Vagina (tissue), 2 donors: ENCODE measurements at regions not wholly inside any gene's neighbourhood (a gene's known extent, or its start where the extent isn't known, plus 50 kb on each side); places are given as distances from the start of the nearest gene placed in this dataset.

Experiments used
- POLR2A ChIP-seq, 2 donors: fragments of 450-650 bp; IDR thresholded peaks; one replicate each; pipeline ENCODE4 v1.6.1; 2017; ENCODE audit warnings: antibody characterized with exemption in 2 of 2, mild to moderate bottlenecking in 2 of 2, moderate library complexity in 2 of 2
- POLR2AphosphoS5 ChIP-seq, 2 donors: sonication (generic); formaldehyde crosslinking; IDR thresholded peaks; one replicate each; pipeline ENCODE4 v1.9.0; 2017; ENCODE audit warnings: antibody characterized with exemption in 2 of 2, mild to moderate bottlenecking in 2 of 2, low read depth in 1 of 2; ENCODE audit not compliant: insufficient read depth in 1 of 2

DNA sequence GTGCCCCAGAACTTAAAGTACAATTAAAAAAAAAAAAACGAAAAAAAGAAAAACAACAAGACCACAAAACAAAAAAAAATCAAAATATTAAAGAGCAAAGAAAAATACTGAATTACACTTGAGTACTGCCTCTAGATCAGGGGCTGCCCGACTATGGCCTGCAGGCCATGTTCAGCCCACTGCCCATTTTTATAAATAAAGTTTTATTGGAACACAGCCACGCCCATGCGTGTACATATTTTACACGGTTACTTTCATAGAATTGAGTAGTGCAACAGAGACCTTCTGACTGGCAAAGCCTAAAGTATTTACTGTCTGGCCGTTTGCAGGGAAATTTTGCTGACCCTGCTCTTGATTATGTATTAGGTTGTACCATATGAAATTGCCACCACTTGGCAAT is 130.5 kb downstream of the ATXN3L start:
- TF ChIP-seq POLR2AphosphoS5 (IDR thresholded peaks at IDR 0.05; ENCODE audit: insufficient read depth in 1 of 2, low read depth in 1 of 2), result no peak
- no peak for TF ChIP-seq POLR2A (IDR thresholded peaks at IDR 0.05)
